Duodenal mucosa (tissue), 2 donors: ENCODE measurements at regions not wholly inside any gene's neighbourhood (a gene's known extent, or its start where the extent isn't known, plus 50 kb on each side); places are given as distances from the start of the nearest gene placed in this dataset.

Experiments
- H3K27ac ChIP-seq: one replicate; pipeline ENCODE4 v1.7.0; 2013; ENCODE audit warnings: low read depth, low read length
- H3K27me3 ChIP-seq, 2 donors: one replicate each; pipeline ENCODE4 v1.7.0; 2013; ENCODE audit warnings: low read length in 2 of 2, control low read depth in 1 of 2; ENCODE audit not compliant: insufficient read depth in 2 of 2, control insufficient read depth in 1 of 2
- H3K36me3 ChIP-seq, 2 donors: one replicate each; pipeline ENCODE4 v1.7.0; 2013; ENCODE audit warnings: low read length in 2 of 2, control low read depth in 1 of 2; ENCODE audit not compliant: insufficient read depth in 2 of 2, control insufficient read depth in 1 of 2
- H3K4me1 ChIP-seq, 2 donors: one replicate each; pipeline ENCODE4 v1.7.0; 2013; ENCODE audit warnings: low read length in 2 of 2, control low read depth in 1 of 2; ENCODE audit not compliant: insufficient read depth in 2 of 2, control insufficient read depth in 1 of 2
- H3K4me3 ChIP-seq, 2 donors: one replicate each; pipeline ENCODE4 v1.7.0; 2013; ENCODE audit warnings: low read length in 2 of 2, low read depth in 1 of 2
- H3K9ac ChIP-seq, 2 donors: one replicate each; pipeline ENCODE4 v1.7.0; 2013; ENCODE audit warnings: low read length in 2 of 2, low read depth in 1 of 2
- H3K9me3 ChIP-seq, 2 donors: one replicate each; pipeline ENCODE4 v1.7.0; 2013; ENCODE audit warnings: low read length in 2 of 2, control low read depth in 1 of 2; ENCODE audit not compliant: control insufficient read depth in 1 of 2

DNA sequence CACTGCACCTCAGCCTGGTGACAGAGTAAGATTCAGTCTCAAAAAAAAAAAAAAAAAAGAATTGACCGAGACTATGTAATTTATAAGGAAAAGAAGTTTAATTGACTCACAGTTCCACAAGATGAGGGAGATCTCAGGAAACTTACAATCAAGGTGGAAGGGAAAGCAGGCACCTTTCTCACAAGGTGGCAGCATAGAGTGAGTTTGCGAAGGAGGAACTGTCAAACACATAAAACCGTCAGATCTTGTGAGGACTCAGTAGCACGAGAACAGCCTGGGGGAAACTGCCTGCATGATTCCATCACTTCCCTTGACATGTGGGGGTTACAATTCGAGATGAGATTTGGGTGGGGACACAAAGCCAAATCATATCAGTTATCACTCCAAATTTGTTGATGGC, 380.9 kb downstream of the EDEM1 start:
- Histone ChIP-seq H3K9me3 (no peaks in the 10 kb centered on the region), H3K9ac (no peak overlapping the region), H3K27ac (no peak overlapping the region), H3K4me3 (no peak overlapping the region), H3K4me1 (no peaks in the 10 kb centered on the region), H3K27me3 (no peaks in the 10 kb centered on the region), H3K36me3 (no peaks in the 10 kb centered on the region)

DNA sequence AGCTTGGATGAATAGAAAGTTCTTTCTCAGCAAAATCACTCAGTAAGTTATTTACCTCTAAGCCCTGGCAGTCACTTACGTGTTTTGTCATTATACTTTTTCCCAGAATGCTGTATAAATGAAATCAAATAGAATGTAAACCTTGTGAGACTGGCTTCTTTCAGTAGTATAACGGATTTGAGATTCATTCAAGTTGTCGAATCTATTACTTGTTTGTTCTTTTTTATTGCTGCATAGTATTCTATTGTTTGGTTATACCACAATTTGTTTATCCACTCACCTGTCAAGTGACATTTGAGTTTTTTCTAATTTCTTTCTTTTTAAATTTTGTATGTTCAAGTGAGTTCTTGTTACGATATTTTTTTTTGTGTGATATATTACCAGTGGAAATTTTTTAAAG, 381.6 kb downstream of the EDEM1 start:
- H3K4me3 ChIP-seq = no peak overlapping the region
- no peaks in the 10 kb centered on the region for H3K4me1 ChIP-seq
- H3K27me3 ChIP-seq = no peaks in the 10 kb centered on the region
- H3K9ac ChIP-seq = no peak overlapping the region
- no peak overlapping the region for H3K27ac ChIP-seq
- H3K9me3 ChIP-seq = no peaks in the 10 kb centered on the region
- H3K36me3 ChIP-seq = no peaks in the 10 kb centered on the region

DNA sequence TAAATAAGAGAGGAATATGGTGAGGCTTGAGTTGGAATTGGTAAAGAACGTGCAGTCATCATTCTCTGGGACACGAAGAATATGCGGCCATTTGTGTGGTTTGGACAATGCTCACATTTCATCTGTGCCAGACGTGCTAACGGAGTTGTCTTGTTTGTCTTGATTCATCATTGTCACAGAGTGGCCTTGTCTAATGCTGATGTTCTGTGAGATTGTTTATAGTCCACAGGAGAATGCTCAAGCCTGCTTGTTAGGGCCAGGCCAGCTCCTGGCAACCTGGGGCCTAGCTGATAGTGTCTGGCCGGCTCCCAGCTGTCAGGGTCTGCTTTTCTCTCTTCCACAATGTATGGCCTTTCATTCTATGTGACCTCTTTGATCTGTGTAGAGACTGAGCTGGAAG, 384.7 kb downstream of the EDEM1 start:
- no peaks in the 10 kb centered on the region for H3K36me3 ChIP-seq
- H3K9me3 ChIP-seq = no peaks in the 10 kb centered on the region
- H3K4me3 ChIP-seq = no peak overlapping the region
- no peak overlapping the region for H3K9ac ChIP-seq
- no peak overlapping the region for H3K27ac ChIP-seq
- H3K4me1 ChIP-seq = peaks cover 0 to 6% of the 10 kb centered on the region in 2 donors
- no peaks in the 10 kb centered on the region for H3K27me3 ChIP-seq

DNA sequence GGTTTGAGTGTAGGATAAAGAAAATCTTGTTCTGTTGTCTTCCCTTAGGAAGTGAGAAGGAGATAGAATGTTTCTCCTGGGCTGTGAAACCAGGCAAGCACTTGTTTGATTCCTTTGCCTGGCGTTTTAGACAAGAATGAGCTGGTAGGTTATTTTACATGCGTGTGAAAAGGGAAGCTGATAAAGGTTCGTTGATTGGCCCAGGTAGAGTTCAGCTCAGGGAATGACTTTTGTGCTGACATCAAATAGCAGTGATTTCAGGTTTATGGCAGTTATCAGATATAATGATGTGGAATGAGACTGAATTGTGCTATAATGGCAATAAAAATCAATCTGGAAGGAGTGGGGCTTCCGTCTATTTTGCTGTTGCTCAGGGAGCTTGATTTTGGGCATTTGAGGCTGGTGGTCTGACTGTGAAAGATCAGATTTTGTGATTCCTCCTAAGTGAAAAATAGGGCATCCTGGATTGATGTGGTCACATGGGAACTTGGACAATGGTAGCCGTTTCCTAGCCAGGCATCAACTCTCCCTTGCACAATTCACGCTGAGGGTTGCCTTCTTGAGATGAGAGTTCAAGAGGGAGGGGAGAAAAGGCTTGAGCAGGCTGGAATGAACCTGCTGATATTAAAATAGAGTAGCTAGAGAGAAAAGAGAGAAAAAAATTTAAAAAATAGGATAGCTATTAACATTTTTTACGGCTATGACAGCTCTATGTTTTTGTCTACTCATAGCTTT, 388.9 kb downstream of the EDEM1 start:
- H3K9ac ChIP-seq = no peak overlapping the region
- no peak overlapping the region for H3K27ac ChIP-seq
- H3K36me3 ChIP-seq = no peaks in the 10 kb centered on the region
- no peaks in the 10 kb centered on the region for H3K9me3 ChIP-seq
- H3K4me1 ChIP-seq = peaks cover 0 to 6% of the 10 kb centered on the region in 2 donors
- H3K4me3 ChIP-seq = no peak overlapping the region
- no peaks in the 10 kb centered on the region for H3K27me3 ChIP-seq

DNA sequence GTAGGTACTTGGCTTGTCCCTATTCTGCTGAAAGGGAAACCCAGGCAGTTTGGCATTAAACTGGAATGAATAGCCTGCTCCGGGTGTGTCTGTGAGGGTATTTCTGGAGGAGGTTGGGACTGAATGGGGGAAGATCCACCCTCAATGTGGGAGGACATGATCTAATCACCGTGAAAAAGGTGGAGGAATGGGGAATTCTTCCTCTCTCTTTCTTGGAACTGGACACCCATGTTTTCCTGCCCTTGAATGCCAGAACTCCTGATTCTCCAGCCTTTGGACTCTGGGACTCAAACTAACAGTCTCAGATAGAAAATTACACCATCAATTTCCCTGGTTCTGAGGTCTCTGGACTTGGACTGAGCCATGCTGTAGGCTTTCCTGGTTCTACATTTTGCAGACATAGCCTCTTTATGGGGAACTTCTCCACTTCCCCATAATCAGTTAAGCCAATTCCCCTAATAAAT, 391.7 kb downstream of the EDEM1 start:
- no peaks in the 10 kb centered on the region for H3K27me3 ChIP-seq
- H3K9ac ChIP-seq = no peak overlapping the region
- H3K36me3 ChIP-seq = no peaks in the 10 kb centered on the region
- no peak overlapping the region for H3K27ac ChIP-seq
- no peaks in the 10 kb centered on the region for H3K9me3 ChIP-seq
- H3K4me3 ChIP-seq = no peak overlapping the region
- peaks cover 0 to 6% of the 10 kb centered on the region in 2 donors for H3K4me1 ChIP-seq

DNA sequence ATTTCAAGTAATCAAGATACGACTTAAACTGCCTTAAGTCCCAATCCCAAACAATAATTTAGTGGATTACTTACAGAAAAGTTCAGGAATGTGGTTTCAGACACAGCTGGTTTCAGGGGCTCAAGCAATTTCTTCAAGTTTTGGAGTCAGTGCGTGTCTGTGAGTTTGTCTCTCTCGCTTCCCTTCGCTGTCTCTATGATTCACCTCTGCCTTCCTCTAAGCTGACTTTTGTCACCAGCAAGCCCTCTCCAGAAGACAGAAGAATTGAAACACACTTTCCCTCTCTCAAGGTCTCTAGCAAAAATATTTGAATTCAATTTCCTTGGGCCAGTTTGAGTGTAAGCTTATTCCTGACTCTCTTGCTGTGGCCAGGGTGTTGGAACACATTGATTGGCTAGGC, 392.4 kb downstream of the EDEM1 start:
- H3K4me3 ChIP-seq = no peak overlapping the region
- no peaks in the 10 kb centered on the region for H3K27me3 ChIP-seq
- no peak overlapping the region for H3K9ac ChIP-seq
- H3K36me3 ChIP-seq = no peaks in the 10 kb centered on the region
- H3K4me1 ChIP-seq = peaks cover 6% of the 10 kb centered on the region in 2 donors
- no peaks in the 10 kb centered on the region for H3K9me3 ChIP-seq
- no peak overlapping the region for H3K27ac ChIP-seq

DNA sequence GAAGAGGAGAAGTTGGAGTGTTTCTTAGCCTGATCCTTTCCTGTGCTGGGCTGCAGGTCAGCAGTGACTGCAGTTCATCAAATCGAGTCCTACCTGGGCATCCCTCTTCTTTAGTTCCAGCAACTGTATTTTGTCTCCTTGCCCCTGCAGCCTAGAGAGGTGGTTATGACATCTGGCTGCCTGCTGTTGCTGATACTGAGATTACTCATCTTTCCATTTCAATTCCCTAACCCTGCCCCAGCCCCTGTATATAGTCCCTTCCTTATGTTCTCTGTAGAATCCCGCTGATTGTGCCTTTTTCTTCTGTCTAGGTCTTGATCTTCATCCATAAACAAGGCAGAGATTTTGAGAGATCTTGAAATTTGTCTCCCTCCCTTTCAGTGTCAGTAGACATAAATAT, 393.3 kb downstream of the EDEM1 start:
- Histone ChIP-seq H3K4me1 (peaks cover 6% of the 10 kb centered on the region in 2 donors), H3K36me3 (no peaks in the 10 kb centered on the region), H3K9ac (no peak overlapping the region), H3K9me3 (no peaks in the 10 kb centered on the region), H3K27me3 (no peaks in the 10 kb centered on the region), H3K4me3 (no peak overlapping the region), H3K27ac (no peak overlapping the region)

DNA sequence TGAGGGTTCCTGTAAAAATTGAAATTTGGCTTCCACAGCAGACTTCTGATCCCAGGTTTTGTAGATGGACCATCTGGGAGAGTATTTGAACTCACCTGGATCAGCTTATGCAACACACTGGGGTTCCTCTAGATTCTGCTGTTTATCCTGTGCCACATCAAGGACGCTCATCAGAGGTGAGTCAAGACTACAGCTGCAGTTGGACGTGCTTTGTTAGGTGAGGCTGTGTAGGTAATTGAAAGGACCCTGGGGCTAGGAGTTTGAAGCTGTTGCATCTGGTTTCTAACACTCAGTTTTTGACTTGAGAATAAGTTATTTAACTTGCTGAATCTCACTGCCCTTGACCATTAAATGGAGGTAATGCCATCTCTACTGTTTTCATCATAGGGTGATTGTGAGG, 394.2 kb downstream of the EDEM1 start:
- Histone ChIP-seq H3K27me3 (no peaks in the 10 kb centered on the region), H3K9ac (no peak overlapping the region), H3K9me3 (no peaks in the 10 kb centered on the region), H3K4me1 (peaks cover 0 to 6% of the 10 kb centered on the region in 2 donors), H3K27ac (no peak overlapping the region), H3K36me3 (no peaks in the 10 kb centered on the region), H3K4me3 (no peak overlapping the region)

DNA sequence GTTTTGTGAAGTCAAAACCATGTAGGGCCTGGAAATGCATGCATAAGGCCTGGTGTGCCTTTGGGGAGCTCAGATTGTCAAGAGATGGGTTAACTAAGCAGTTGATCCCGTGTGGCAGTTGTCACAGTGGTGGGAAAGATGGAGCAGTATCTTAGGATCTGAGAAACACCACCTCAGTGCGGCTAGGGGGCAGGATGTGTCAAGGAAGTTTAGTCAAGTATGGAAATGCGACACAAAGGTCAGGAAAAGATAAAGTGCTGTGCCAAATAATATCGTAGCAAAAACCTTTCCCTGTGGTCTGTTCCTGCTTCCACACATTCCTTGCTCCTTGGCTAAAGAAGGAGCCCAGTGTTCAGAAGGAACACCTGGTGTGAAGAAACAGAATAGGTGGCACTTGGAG, 396.4 kb downstream of the EDEM1 start:
- no peaks in the 10 kb centered on the region for H3K9me3 ChIP-seq
- peaks cover 0 to 6% of the 10 kb centered on the region in 2 donors for H3K4me1 ChIP-seq
- no peak overlapping the region for H3K27ac ChIP-seq
- H3K27me3 ChIP-seq = no peaks in the 10 kb centered on the region
- no peak overlapping the region for H3K9ac ChIP-seq
- H3K36me3 ChIP-seq = no peaks in the 10 kb centered on the region
- peak overlapping the region in 1 of 2 donors; percentile 15 for H3K4me3 ChIP-seq

DNA sequence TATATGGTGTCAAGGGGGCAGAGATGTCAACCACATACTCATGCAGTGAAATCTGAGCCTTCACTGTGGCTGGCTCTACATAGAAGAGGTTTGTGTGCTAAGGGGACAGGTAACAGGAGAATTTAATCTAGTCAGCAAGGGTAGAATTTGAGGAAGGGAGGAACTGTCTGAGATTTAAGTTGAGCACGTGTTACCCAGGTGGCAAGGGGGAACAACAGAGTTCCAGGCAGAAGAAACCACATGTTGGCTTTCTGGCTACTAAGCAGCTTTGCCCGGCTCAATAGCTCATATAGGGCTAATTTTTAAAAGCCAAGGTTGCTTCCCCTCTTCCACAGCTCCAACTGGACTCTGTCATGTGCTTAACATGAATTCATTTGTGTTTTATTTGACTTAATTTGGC, 397.6 kb downstream of the EDEM1 start:
- peaks cover 0 to 6% of the 10 kb centered on the region in 2 donors for H3K4me1 ChIP-seq
- no peak overlapping the region for H3K27ac ChIP-seq
- no peaks in the 10 kb centered on the region for H3K27me3 ChIP-seq
- no peaks in the 10 kb centered on the region for H3K36me3 ChIP-seq
- no peak overlapping the region for H3K4me3 ChIP-seq
- H3K9me3 ChIP-seq = no peaks in the 10 kb centered on the region
- no peak overlapping the region for H3K9ac ChIP-seq
